Endothelial cell (in vitro differentiated cells): ENCODE measurements at regions not wholly inside any gene's neighbourhood (a gene's known extent, or its start where the extent isn't known, plus 50 kb on each side); places are given as distances from the start of the nearest gene placed in this dataset.

Source experiments
- DNase-seq: peaks from one replicate; pipeline ENCODE4 v3.0.0; 2021; ENCODE audit warnings: low spot score
- H3K27ac Mint-ChIP-seq: one replicate; pipeline ENCODE4 v1.8.0; 2021; ENCODE audit warnings: mixed read lengths, inconsistent platforms; ENCODE audit not compliant: unreplicated experiment
- H3K27me3 Mint-ChIP-seq: one replicate; pipeline ENCODE4 v1.8.0; 2021; ENCODE audit warnings: mild to moderate bottlenecking, moderate library complexity, mixed read lengths, inconsistent platforms; ENCODE audit not compliant: unreplicated experiment
- H3K36me3 Mint-ChIP-seq: one replicate; pipeline ENCODE4 v1.8.0; 2021; ENCODE audit warnings: mild to moderate bottlenecking, low read depth, mixed read lengths, inconsistent platforms; ENCODE audit not compliant: unreplicated experiment
- H3K4me1 Mint-ChIP-seq: one replicate; pipeline ENCODE4 v1.8.0; 2021; ENCODE audit warnings: mild to moderate bottlenecking, mixed read lengths, inconsistent platforms; ENCODE audit not compliant: unreplicated experiment
- H3K4me3 Mint-ChIP-seq: one replicate; pipeline ENCODE4 v1.8.0; 2021; ENCODE audit warnings: mild to moderate bottlenecking, mixed read lengths, inconsistent platforms; ENCODE audit not compliant: unreplicated experiment
- H3K9me3 Mint-ChIP-seq: one replicate; pipeline ENCODE4 v1.8.0; 2021; ENCODE audit warnings: mixed read lengths, inconsistent platforms; ENCODE audit not compliant: unreplicated experiment
- TF ChIP-seq, protein P1 (sequence below): fragments of 200-600 bp; sonication (generic); IDR thresholded peaks from one replicate; pipeline ENCODE4 v1.5.0; 2021; ENCODE audit warnings: antibody characterized with exemption; ENCODE audit not compliant: unreplicated experiment

DNA sequence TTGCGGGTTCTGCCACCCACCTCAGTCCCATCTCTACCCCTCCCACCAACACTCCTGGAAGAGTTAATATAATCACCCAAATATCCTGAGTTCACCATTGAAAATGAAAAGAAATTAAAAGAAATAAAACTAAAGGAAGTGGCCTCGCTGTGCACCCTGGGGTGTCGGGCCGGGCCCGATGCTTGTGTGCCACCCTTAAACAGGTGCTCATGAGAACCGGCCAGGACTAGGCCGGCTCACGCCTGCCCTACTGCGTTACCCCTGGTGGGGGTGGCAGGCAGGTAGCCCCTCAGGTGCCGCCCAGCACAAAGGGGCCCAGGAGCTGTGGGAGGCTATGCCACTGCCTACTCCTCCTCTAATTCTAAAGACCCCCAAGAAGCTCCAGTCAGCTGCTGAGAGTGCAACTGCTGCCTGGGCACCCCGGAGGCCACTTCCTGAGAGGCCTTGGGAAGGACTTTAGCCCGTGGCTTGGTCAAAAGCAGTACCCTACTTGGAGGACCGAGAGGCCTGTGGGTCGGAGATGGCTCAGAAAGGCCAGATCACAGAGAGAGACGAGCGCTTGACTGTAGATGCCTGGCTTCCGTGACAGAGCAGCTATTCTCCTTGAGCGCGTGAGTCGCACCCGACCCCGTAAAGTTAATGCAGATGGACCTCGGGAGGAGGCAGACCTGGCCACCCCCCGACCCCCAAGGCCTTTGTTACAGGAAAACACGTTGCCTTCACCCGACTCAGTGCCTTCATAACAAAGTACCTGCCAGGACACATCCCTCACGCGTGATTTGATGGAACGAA lies 51.0 kb upstream of the PPP2R2D start:
- Mint-ChIP-seq H3K9me3 (no peaks in the 10 kb centered on the region), H3K27me3 (peaks cover 7% of the 10 kb centered on the region)
- TF ChIP-seq, protein P1, sequence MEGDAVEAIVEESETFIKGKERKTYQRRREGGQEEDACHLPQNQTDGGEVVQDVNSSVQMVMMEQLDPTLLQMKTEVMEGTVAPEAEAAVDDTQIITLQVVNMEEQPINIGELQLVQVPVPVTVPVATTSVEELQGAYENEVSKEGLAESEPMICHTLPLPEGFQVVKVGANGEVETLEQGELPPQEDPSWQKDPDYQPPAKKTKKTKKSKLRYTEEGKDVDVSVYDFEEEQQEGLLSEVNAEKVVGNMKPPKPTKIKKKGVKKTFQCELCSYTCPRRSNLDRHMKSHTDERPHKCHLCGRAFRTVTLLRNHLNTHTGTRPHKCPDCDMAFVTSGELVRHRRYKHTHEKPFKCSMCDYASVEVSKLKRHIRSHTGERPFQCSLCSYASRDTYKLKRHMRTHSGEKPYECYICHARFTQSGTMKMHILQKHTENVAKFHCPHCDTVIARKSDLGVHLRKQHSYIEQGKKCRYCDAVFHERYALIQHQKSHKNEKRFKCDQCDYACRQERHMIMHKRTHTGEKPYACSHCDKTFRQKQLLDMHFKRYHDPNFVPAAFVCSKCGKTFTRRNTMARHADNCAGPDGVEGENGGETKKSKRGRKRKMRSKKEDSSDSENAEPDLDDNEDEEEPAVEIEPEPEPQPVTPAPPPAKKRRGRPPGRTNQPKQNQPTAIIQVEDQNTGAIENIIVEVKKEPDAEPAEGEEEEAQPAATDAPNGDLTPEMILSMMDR = no peak

GRCh38 chr10:131850383-131850870 lies 50.4 kb upstream of the PPP2R2D start:
- no peak overlapping the region for H3K27ac Mint-ChIP-seq
- H3K36me3 Mint-ChIP-seq = no peaks in the 10 kb centered on the region
- H3K27me3 Mint-ChIP-seq = peaks cover 8% of the 10 kb centered on the region
- H3K9me3 Mint-ChIP-seq = no peaks in the 10 kb centered on the region
- no peak for DNase-seq
- no peaks in the 10 kb centered on the region for H3K4me1 Mint-ChIP-seq
- H3K4me3 Mint-ChIP-seq = no peak overlapping the region
- TF ChIP-seq, protein P1 = no peak

More for the DNA sequence above, 51.0 kb upstream of the PPP2R2D start:
- H3K36me3 Mint-ChIP-seq = no peaks in the 10 kb centered on the region
- DNase-seq = no peak
- no peak overlapping the region for H3K27ac Mint-ChIP-seq
- no peaks in the 10 kb centered on the region for H3K4me1 Mint-ChIP-seq
- no peak overlapping the region for H3K4me3 Mint-ChIP-seq
